Nephron (organoid): ENCODE measurements at regions not wholly inside any gene's neighbourhood (a gene's known extent, or its start where the extent isn't known, plus 50 kb on each side); places are given as distances from the start of the nearest gene placed in this dataset.

ENCODE experiments used
- H3K27ac Mint-ChIP-seq, 3 experiments: 2 replicates each; pipeline ENCODE4 v1.8.0; 2020; ENCODE audit warnings: mixed read lengths in 3 of 3, mild to moderate bottlenecking in 2 of 3, moderate library complexity in 1 of 3
- H3K27me3 Mint-ChIP-seq: 2 replicates; pipeline ENCODE4 v1.8.0; 2021; ENCODE audit warnings: low read depth, mild to moderate bottlenecking, moderate library complexity, mixed read lengths
- H3K36me3 Mint-ChIP-seq: 2 replicates; pipeline ENCODE4 v1.8.0; 2020; ENCODE audit warnings: low read depth, mixed read lengths
- H3K4me1 Mint-ChIP-seq: 2 replicates; pipeline ENCODE4 v1.8.0; 2020; ENCODE audit warnings: mixed read lengths
- H3K4me3 Mint-ChIP-seq, 3 experiments: 2 replicates each; pipeline ENCODE4 v1.8.0; 2020; ENCODE audit warnings: mild to moderate bottlenecking in 3 of 3, mixed read lengths in 3 of 3, moderate library complexity in 2 of 3
- H3K9me3 Mint-ChIP-seq: 2 replicates; pipeline ENCODE4 v1.8.0; 2020; ENCODE audit warnings: mixed read lengths
- TF ChIP-seq, protein P1 (sequence below), 3 experiments: fragments of 200-600 bp; sonication (generic); IDR thresholded peaks; one replicate each; pipeline ENCODE4 v1.5.0; 2021; ENCODE audit warnings: antibody characterized with exemption in 3 of 3; ENCODE audit not compliant: unreplicated experiment in 3 of 3

DNA sequence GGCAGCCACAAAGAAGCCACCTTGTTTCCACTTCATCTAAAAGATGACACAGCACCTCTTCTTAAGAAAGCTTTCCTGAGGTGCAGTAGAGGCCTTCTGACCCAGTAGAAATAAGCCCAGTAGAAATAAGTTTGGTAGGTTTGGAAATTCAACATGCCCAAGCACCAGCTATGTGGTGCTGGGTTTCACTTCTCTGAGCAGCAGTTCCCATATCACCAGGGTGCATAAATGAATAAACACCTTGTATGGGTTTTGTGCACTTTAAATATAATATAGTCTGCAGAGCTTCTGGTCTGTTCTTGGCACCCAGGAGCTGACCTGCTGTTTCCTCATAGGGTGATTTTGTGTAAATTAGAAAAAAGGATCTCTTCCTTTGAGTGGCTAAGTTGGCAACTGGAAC, 492.4 kb upstream of the SORCS1 start:
- Mint-ChIP-seq H3K27ac (no peak overlapping the region), H3K9me3 (peaks cover 13% of the 10 kb centered on the region), H3K4me3 (no peak overlapping the region), H3K27me3 (no peaks in the 10 kb centered on the region), H3K36me3 (no peaks in the 10 kb centered on the region), H3K4me1 (peaks cover 5% of the 10 kb centered on the region)
- TF ChIP-seq, protein P1, sequence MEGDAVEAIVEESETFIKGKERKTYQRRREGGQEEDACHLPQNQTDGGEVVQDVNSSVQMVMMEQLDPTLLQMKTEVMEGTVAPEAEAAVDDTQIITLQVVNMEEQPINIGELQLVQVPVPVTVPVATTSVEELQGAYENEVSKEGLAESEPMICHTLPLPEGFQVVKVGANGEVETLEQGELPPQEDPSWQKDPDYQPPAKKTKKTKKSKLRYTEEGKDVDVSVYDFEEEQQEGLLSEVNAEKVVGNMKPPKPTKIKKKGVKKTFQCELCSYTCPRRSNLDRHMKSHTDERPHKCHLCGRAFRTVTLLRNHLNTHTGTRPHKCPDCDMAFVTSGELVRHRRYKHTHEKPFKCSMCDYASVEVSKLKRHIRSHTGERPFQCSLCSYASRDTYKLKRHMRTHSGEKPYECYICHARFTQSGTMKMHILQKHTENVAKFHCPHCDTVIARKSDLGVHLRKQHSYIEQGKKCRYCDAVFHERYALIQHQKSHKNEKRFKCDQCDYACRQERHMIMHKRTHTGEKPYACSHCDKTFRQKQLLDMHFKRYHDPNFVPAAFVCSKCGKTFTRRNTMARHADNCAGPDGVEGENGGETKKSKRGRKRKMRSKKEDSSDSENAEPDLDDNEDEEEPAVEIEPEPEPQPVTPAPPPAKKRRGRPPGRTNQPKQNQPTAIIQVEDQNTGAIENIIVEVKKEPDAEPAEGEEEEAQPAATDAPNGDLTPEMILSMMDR (IDR thresholded peaks at IDR 0.05; ENCODE audit: unreplicated experiment in 3 of 3) = no peak

DNA sequence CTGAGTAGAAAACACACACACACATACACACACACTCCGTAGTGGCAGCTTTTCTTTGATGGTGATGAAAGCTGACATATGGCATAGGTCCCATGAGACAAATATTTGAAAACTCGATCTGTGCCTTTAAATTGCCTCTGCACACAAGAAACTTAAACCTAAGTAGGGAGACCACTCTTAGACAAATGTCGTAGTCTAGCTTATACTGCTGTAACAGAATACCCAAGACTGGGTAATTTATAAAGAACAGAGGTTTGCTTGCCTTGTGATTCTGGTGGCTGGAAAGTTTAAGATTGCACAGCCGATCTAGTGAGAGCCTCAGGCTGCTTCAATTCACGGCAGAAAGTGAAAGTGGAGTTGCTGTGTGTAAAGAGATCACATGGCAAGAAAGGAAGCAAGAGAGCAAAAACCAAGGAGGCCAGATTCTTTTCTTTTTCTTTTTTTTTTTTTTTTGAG, 489.4 kb upstream of the SORCS1 start:
- Mint-ChIP-seq H3K27me3 (no peaks in the 10 kb centered on the region), H3K4me3 (peak overlapping the region in 2 of 3 experiments; percentile 56 to 66), H3K27ac (peak overlapping the region; percentile 49 to 70 (median 69)), H3K9me3 (no peaks in the 10 kb centered on the region), H3K4me1 (peaks cover 5% of the 10 kb centered on the region), H3K36me3 (no peaks in the 10 kb centered on the region)
- TF ChIP-seq, protein P1 (IDR thresholded peaks at IDR 0.05; ENCODE audit: unreplicated experiment in 3 of 3) = no peak

DNA sequence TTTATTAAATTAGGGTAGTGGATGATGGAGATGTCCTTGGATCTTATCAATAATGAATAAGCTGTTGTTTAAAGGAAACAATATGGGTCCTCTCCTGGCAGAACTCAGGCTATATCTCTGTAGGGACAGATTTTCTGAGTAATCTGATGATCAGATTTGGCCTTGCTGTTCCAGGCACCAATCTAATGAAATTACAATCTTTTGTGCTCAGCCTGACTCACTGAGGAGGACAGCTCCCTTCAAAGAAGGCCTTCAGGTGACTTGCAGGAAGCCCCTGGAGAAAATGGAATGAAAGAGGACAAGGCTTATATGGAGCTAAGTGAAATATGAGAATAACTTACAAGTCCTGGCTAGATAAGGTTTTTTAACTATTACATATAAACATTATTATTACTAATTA, 486.4 kb upstream of the SORCS1 start:
- no peak overlapping the region for H3K27ac Mint-ChIP-seq
- peaks cover 13% of the 10 kb centered on the region for H3K4me1 Mint-ChIP-seq
- TF ChIP-seq, protein P1 (IDR thresholded peaks at IDR 0.05; ENCODE audit: unreplicated experiment in 3 of 3) = no peak
- no peaks in the 10 kb centered on the region for H3K9me3 Mint-ChIP-seq
- no peak overlapping the region for H3K4me3 Mint-ChIP-seq
- no peaks in the 10 kb centered on the region for H3K36me3 Mint-ChIP-seq
- peaks cover 6% of the 10 kb centered on the region for H3K27me3 Mint-ChIP-seq

DNA sequence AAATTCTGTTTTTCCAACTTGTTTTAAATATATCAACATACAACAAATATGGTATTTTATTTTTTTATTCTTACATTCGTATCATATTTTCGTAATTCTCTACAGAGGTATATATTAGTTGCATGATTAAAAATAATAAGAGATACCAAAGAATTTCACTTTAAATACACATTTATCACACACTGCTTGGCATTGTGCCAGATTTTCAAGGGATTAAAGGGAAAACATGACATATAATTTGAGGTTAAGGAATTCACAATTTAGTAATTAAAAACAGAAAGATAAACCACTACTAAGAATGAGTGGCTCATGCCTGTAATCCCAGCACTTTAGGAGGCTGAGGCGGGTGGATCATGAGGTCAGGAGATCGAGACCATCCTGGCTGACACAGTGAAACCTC, 484.7 kb upstream of the SORCS1 start:
- Mint-ChIP-seq H3K27me3 (peaks cover 6% of the 10 kb centered on the region), H3K4me1 (peaks cover 13% of the 10 kb centered on the region), H3K4me3 (no peak overlapping the region), H3K27ac (no peak overlapping the region), H3K36me3 (no peaks in the 10 kb centered on the region), H3K9me3 (no peaks in the 10 kb centered on the region)
- TF ChIP-seq, protein P1 (IDR thresholded peaks at IDR 0.05; ENCODE audit: unreplicated experiment in 3 of 3) = no peak

DNA sequence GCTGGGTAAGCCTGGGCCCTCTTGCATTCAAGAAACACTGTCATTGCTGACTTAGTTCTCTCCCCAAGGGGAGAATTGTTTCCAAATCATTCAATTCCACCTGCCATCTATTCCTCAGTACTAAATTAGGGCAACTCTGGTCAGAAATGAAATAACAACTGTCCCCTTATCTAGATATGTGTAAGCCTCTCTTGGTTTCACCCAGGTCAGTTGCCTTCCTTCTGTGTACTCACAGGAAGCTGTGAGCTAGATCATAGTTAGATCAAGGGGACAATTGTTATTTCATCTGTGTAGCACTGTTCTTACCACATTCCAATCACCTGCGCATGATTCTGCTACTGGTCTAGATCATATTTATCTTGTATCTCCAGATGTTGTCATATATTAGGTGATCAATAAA, 483.0 kb upstream of the SORCS1 start:
- H3K27me3 Mint-ChIP-seq = peaks cover 6% of the 10 kb centered on the region
- peaks cover 7% of the 10 kb centered on the region for H3K4me1 Mint-ChIP-seq
- no peaks in the 10 kb centered on the region for H3K36me3 Mint-ChIP-seq
- no peaks in the 10 kb centered on the region for H3K9me3 Mint-ChIP-seq
- TF ChIP-seq, protein P1 (IDR thresholded peaks at IDR 0.05; ENCODE audit: unreplicated experiment in 3 of 3) = no peak
- H3K4me3 Mint-ChIP-seq = no peak overlapping the region
- no peak overlapping the region for H3K27ac Mint-ChIP-seq

DNA sequence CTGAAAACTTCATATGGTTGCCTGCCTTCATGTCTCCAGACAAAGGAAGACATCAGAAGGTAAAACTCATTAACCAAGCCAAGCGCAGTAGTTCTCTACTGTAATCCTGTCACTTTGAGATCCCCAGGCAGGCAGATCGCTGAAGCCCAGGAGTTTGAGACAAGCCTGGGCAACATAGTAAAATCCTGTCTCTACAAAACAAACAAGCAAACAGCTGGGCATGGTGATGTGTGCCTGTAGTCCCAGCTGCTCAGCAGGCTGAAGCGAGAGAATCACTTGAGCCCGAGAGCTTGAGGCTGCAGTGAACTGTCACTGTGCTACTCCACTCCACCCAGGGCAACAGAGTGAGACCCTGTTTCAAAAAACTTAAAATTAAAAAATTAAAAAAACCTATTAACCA, 467.4 kb upstream of the SORCS1 start:
- no peaks in the 10 kb centered on the region for H3K36me3 Mint-ChIP-seq
- TF ChIP-seq, protein P1 (IDR thresholded peaks at IDR 0.05; ENCODE audit: unreplicated experiment in 3 of 3) = no peak
- H3K4me3 Mint-ChIP-seq = no peak overlapping the region
- no peaks in the 10 kb centered on the region for H3K4me1 Mint-ChIP-seq
- no peaks in the 10 kb centered on the region for H3K27me3 Mint-ChIP-seq
- H3K9me3 Mint-ChIP-seq = no peaks in the 10 kb centered on the region
- H3K27ac Mint-ChIP-seq = no peak overlapping the region
